HG03097 (cell line): ENCODE measurements at regions not wholly inside any gene's neighbourhood (a gene's known extent, or its start where the extent isn't known, plus 50 kb on each side); places are given as distances from the start of the nearest gene placed in this dataset.

Source experiments
- ATAC-seq: cut with Tn5 transposase; IDR thresholded peaks from one replicate; pipeline ENCODE4 v1.9.1; 2021; ENCODE audit not compliant: unreplicated experiment, low FRiP score

- no peak for ATAC-seq
Measured at GRCh38 chr5:6831678-6832671, 118.7 kb downstream of the TENT4A start.

GRCh38 chr5:6832994-6833393 is 119.8 kb downstream of the TENT4A start:
- ATAC-seq: no peak

GRCh38 chr5:6833406-6833805 is 120.2 kb downstream of the TENT4A start:
- no peak for ATAC-seq

- no peak for ATAC-seq
Measured at GRCh38 chr5:6837095-6837494, 123.9 kb downstream of the TENT4A start.

GRCh38 chr5:6837519-6838110 is 124.4 kb downstream of the TENT4A start:
- no peak for ATAC-seq

GRCh38 chr5:6838736-6839135 is 125.5 kb downstream of the TENT4A start:
- no peak for ATAC-seq

GRCh38 chr5:6840136-6840793 is 127.0 kb downstream of the TENT4A start:
- ATAC-seq: no peak

GRCh38 chr5:6843335-6843734 is 130.1 kb downstream of the TENT4A start:
- ATAC-seq: no peak

- no peak for ATAC-seq
Measured at GRCh38 chr5:6843821-6844220, 130.6 kb downstream of the TENT4A start.

GRCh38 chr5:6845856-6846255 is 132.6 kb downstream of the TENT4A start:
- ATAC-seq: no peak

- ATAC-seq: no peak
Measured at GRCh38 chr5:6847870-6848269, 134.6 kb downstream of the TENT4A start.

GRCh38 chr5:6849316-6850105 is 136.3 kb downstream of the TENT4A start:
- no peak for ATAC-seq

- no peak for ATAC-seq
Measured at GRCh38 chr5:6850106-6850432, 136.8 kb downstream of the TENT4A start.

- ATAC-seq: no peak
Measured at GRCh38 chr5:6856653-6857052, 143.4 kb downstream of the TENT4A start.

GRCh38 chr5:6858419-6858818 is 145.2 kb downstream of the TENT4A start:
- no peak for ATAC-seq

GRCh38 chr5:6859023-6859422 is 145.8 kb downstream of the TENT4A start:
- no peak for ATAC-seq

- no peak for ATAC-seq
Measured at GRCh38 chr5:6859951-6860638, 146.9 kb downstream of the TENT4A start.

GRCh38 chr5:6861036-6861435 is 147.8 kb downstream of the TENT4A start:
- ATAC-seq: no peak

GRCh38 chr5:6861667-6862066 is 148.4 kb downstream of the TENT4A start:
- no peak for ATAC-seq

- ATAC-seq: no peak
Measured at GRCh38 chr5:6862306-6862705, 149.1 kb downstream of the TENT4A start.
